HL-60 (cell line): ENCODE measurements at regions not wholly inside any gene's neighbourhood (a gene's known extent, or its start where the extent isn't known, plus 50 kb on each side); places are given as distances from the start of the nearest gene placed in this dataset.

ENCODE experiments used
- CTCF ChIP-seq: IDR thresholded peaks from one replicate; pipeline ENCODE4 v1.5.1; 2011; ENCODE audit warnings: low read length, control low read depth, inconsistent platforms; ENCODE audit not compliant: insufficient read depth
- GABPA ChIP-seq: IDR thresholded peaks from 2 replicates; pipeline ENCODE4 v1.6.1; 2012; ENCODE audit warnings: low read depth
- POLR2AphosphoS5 ChIP-seq: IDR thresholded peaks from 2 replicates; pipeline ENCODE4 v1.6.1; 2012; ENCODE audit warnings: low read depth
- REST ChIP-seq: IDR thresholded peaks from 2 replicates; pipeline ENCODE4 v1.6.1; 2012; ENCODE audit warnings: low read depth; ENCODE audit not compliant: insufficient replicate concordance
- SPI1 ChIP-seq: IDR thresholded peaks from 2 replicates; pipeline ENCODE4 v1.6.1; 2012; ENCODE audit warnings: low read depth, mild to moderate bottlenecking, borderline replicate concordance

- TF ChIP-seq CTCF, result no peak
- TF ChIP-seq GABPA, result no peak
- no peak for TF ChIP-seq REST
- TF ChIP-seq POLR2AphosphoS5, result no peak
- TF ChIP-seq SPI1, result no peak
Measured at GRCh38 chr17:63189082-63189481, 223.0 kb downstream of the TANC2 start.
